NCI-H69 (cell line): ENCODE measurements at regions not wholly inside any gene's neighbourhood (a gene's known extent, or its start where the extent isn't known, plus 50 kb on each side); places are given as distances from the start of the nearest gene placed in this dataset.
"Not testable (repeated sequence)": the region's sequence is repeated elsewhere in the genome, so short reads cannot be mapped to it uniquely, and the experiment has no call there.

ENCODE experiments used
- DNase-seq: peaks from one replicate; lab custom pipeline; 2025; lab: John Stamatoyannopoulos, UW

DNA sequence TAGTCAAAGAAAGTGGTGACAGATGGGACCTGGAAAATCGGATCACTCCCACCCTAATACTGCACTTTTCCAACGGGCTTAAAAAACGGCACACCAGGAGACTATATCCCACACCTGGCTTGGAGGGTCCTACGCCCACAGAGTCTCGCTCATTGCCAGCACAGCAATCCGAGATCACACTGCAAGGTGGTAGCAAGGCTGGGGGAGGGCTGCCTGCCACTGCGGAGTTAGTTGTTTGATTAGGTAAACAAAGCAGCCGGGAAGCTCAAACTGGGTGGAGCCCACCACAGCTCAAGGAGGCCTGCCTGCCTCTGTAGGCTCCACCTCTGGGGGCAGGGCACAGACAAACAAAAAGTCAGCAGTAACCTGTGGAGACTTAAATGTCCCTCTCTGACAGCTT is 590.0 kb upstream of the ID4 start:
- DNase-seq = not testable (repeated sequence)

DNA sequence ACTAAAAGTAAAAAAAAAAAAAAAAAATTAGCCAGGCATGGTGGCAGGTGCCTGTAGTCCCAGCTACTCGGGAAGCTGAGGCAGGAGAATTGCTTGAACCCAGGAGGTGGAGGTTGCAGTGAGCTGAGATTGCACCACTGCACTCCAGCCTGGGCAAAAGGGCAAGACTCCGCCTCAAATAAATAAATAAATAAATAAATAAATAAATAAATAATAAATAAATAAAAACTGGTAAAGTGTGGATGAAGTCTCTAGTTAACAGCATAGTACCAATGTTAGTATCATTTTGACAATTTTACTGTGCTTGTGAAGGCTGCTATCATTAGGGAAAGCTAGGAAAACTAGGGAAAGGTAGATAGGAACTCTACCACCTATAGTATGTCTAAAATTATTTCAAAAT is 581.0 kb upstream of the ID4 start:
- not testable (repeated sequence) for DNase-seq

DNA sequence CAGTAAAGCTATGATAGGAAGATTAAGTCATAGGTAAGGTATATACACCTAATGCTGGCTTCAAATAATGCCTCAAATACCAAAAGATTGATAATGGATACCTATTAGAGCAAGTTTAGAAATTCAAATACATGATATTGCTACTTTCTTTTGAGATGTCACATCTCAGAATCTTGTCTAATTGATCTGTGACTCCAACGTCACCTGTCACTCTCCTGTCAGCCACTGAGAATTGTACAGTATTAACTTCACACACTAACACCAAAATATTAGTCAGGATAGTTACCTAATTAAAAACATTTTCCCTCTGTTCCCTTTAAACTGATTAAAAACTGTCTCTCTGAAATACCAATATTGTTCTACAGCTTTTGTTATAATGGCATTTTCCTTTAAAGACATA is 575.5 kb upstream of the ID4 start:
- no peak for DNase-seq

DNA sequence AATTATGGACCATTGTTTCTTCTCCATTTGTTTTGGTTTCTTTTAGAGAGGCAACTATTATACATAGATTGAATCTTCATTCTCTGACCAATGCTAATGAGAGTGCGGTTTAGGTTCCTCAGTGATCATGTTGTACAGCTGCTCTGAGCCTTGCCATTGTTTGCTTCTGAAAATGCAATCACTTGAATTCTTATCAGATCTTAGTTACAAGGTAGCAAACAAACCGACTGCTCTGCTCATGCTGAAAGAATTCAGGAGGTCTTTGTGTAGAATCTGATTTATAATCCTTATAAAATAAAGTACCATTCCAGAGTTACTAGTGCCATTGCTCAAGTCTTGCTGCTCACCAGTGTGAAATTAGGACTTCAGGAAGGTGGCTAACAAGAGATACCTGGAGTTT is 569.1 kb upstream of the ID4 start:
- DNase-seq = no peak

DNA sequence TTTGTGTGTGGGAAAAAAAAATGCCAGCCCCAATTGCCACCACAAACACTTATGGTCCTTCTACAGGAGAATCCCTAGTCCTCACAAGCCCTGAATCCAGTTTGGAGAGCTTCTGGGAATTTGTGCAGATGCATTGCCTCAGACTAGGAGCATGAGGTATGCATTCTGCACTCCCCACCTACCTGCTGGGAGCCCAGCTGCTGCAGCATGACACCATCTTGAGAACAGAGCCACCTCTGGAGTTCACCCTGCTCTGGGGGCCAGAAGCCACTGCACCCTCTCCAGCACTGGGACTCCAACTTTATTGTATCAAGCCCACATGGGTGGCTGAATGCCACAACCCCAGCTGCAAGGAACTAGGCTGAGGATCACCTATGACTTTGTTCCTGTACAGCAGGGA is 568.5 kb upstream of the ID4 start:
- peak; percentile 77 for DNase-seq

DNA sequence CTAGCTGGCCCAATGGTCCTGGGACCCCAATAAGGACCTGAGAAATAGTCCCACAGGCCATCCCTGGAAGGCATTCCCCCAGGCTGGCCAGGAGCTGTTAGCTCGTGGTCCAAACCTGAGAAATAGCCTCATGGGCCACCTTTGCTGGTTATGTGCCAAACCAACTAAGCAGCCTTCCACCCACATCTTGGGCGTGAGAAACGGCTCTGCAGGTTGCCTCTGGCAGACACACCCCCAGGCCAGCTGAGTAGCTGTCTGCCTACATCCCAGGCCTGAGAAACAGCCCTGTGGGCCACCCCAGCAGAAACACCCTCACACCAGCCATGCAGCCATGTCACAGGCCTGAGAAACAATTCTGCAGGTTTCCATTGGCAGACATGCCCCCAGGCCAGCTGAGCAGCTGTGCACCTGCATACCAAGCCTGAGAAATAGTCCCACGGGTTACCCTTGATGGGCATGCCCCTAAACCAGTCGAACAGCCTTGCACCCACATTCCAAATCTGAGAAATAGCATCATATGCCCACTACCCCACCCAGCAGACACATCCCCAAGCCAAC is 567.8 kb upstream of the ID4 start:
- DNase-seq = no peak

DNA sequence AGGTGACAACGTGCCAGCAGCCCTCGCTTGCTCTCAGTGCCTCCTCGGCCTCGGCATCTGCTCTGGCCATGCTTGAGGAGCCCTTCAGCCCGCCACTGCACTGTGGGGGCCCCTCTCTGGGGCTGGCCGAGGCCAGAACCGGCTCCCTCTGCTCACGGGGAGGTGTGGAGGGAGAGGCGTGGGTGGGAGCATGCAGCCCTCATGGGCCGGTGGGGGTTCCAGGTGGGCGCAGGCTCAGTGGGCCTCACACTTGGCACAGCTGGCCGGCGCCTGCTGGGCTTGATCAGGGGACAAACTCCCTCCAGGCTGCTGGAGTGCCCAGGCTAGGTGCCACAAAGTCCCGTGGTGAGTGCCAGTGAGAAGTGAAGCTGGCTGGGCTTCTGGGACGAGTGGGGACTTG is 566.6 kb upstream of the ID4 start:
- DNase-seq = no peak

DNA sequence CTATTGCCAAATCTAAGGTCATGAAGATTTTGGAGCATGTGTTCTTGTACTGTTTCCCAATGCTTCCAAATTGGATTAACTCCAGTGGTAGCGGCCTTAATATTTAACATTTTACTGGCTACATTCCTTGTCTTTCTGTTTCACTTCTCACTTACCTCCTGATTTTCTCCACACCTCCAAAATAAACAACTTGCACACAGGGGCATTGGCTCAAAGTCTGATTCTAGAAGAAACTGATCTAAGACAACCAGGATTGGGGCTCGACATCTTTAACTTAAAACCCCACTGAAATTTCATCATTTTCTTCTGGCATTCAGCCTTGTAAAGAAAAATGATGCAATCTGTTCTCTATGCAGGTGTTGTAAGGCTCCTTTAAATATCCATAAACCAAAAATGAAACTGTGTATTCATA is 557.9 kb upstream of the ID4 start:
- no peak for DNase-seq

DNA sequence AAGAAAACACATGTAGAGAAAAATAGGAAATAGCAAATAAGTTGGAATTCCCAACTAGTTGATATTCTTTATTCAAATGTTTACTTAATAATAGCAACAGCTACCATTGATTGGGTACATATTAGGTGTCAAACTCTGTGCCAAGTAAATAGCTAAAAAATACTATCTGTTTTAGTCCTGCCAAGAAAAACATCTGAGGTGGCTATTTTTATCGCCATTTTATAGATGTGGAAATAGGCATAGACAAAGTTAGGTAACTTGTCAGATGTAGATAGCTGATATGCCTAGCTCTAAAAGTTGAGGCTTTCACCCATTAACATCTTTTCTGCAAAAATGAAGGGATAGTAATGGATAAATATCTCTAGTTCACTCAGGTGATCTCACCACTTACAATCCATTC is 549.2 kb upstream of the ID4 start:
- DNase-seq = no peak

DNA sequence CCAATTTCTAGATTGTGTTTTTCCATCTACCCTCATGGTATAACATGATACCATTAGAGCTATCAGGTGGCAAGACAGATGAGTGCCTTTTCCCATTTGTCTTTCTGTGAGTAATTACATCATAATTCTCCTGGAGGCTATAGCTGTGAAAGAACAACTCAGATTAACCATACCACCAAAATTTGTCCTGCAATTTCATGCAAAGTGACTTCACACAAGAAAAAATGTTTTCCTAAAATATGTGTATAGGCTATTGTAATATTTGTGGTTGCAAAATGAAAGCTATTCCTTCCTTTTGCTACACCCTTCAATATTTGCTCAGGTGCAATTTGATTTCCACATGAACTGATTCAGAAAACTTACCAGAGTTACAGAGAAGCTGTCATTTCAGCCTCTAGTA is 547.7 kb upstream of the ID4 start:
- peak; percentile 73 for DNase-seq

DNA sequence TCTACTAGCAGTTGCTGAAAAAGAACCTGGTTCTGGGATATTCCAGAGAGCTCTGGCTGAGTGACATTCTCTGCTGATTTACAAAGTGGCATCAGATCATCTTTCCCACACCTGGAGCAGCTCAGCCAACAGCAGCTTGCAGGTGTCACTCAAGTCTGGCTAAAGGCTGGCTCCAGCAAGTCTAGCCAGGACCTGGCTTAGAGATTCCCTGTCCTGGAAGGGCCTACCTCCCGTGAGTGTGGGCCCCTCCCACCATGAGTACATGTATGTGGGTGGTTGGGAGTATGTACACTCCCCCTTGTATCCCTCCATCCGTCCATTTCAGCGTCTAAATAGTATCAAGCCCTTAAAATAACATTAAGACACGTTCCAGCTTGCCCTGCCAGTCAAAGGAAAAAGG is 539.3 kb upstream of the ID4 start:
- DNase-seq = peak; percentile 99

DNA sequence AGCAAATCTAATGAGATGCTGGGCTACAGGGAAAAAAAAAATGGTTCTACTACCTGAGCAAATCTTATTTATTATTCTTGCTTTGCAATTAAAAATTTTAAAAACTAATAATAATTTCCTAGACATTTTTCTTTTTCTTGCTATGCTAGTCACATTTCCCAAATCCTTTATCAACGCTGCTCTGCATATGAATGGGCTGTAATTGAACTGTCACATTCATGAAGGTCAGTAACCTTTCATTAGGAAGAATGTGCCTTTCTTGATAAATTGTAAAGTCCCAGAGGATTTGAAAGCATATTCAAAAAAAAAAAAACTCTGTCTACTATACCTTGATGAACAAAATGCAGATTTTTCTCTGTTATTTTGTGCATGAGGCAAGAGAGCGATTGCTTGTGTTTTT is 538.7 kb upstream of the ID4 start:
- DNase-seq = peak; percentile 60

DNA sequence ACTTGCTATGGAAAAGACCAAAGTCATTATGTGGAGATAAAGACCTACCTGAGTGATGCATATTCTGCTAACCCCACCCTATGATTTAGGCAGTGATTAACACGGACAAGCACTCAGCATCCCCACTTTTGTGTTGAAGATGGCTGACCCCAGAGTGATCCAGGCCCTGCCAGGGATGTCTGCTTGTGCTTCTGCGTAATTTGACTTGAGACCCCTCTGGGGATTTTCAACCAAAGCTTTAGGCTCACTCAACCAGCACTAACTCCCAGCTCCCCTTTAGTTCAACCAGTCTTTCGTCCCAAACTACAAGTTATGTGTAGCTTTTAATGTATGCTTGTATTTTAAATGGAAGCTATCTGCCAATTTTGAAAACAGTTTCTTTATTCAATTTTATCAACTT is 538.0 kb upstream of the ID4 start:
- DNase-seq = peak; percentile 86

DNA sequence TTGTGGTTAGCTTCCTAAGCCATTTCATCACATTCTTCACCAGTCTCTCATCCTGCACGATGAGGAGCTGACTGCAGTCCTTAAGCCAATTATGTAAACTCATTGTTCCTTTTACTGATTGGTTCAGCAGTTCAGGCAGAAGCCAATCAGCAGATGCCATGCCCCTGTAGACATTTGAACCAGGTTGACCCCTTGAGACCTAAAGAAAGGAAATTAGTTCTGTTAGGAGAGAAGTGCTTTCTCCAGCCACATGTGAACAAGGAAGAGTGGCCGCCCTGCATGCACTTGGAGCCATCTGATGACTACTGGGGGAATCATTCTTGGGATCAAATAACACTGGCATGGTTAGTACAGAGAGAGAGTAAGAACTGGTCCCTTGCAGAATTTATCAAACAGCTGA is 535.2 kb upstream of the ID4 start:
- peak; percentile 81 for DNase-seq

DNA sequence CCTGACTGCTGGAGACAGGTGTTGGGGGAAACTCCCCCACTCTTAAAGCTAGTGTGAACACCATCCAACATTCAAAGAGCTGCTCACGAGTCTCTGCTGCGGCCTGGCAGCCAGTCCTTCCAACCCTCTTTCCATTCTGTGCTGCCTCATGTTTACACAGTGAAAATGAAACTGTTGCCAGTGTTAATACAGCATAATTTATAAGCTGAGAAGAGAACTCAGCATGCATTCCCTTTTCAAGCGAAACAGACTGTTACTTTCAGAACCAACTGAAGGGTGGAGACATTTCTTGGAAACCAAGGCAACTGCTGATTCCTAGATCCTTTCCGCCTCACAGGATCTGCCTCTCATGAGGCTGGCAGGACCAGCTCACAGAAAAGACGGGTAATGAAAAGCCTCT is 533.8 kb upstream of the ID4 start:
- DNase-seq = peak; percentile 99

DNA sequence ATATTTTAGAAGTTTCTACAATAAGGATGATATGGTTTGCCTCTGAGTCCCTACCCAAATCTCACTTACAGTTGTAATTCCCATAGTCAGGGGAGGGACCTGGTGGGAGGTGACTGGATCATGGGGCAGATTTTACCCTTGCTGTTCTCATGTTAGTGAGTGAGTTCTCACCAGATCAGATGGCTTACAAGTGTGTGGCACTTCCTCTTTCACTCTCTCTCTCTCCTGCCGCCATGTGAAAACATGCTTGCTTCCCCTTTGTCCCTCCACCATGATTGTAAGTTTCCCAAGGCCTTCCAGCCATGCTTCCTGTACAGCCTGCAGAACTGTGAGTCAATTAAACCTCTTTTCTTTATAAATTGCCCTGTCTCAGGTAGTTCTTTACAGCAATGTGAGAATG is 527.5 kb upstream of the ID4 start:
- DNase-seq = no peak

DNA sequence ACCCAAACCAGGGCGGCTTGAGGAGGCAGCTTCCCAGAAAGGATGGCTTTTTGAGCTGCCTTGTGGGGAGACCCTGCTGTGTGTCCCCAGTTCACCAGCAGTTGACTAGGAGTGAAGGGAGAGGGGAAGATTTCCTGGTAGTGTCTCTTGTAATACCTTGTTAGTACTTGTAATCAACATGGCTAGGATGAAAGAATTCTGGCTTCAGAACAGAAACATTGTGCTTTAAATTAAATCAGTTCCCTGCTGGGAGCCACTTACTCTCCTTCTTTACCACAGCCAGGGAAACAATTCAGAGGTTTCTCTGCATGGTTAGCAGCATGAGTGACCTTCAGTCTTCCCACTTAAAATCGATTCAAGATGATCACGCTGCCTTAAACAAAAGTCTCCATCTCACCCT is 525.4 kb upstream of the ID4 start:
- peak; percentile 79 for DNase-seq

DNA sequence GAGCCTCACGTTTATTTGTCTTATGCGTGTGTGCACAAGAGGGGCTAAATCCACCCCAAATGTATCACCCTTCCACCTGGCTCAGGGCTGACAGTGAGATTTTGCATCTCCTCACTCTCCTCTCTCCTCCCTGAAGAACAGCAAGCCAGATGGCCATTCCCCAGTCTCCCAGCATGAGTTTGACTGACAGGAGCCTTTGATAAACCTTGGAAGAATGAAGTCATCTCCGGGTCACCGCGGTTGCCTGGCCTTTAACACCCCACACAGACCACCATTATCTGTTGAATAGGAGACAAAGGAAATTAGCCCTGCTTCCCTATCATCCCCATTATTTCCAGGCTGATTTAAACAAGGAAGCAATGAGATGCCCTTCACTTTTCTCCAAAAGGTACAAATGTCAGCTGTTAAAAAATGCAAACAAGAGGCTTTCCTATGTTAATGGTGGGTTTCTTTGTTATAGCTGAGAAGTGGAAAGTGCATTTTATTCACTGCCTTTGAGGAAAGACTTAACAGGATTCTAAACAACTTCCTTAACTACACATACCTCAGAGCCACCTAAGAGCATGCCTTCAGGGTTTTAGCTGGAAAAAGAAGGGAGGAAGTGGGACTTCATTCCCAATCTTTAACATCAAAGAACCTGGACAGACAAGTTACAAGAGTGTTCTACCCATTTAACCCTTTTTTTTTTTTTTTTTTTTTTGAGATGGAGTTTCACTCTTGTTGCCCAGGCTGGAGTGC is 524.8 kb upstream of the ID4 start:
- peak; percentile 88 for DNase-seq

DNA sequence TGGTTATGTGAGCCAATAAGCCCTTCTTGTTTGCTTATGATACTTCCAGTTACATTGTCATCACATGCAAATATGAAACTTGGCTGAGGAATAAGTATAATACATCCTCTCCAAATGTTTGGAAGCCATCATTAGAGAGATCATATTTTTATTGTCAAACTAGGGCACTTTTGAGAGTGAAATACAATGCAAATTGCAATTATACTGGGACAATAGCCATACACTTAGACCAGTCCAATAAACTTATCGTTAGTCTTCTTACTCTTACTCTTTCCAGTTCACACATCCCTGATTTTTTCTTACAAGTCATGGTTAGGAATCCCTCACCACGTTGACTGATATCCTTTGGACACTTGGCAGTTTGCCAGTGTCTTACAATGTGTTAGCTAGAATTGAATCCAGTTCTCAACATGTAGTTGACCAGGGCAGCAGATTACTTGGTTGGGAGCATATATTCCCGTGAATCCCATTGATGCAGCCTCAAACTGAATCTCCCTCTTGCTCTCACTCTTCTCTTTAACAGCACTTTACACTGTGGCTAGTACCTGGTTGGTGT is 519.7 kb upstream of the ID4 start:
- peak; percentile 49 for DNase-seq

DNA sequence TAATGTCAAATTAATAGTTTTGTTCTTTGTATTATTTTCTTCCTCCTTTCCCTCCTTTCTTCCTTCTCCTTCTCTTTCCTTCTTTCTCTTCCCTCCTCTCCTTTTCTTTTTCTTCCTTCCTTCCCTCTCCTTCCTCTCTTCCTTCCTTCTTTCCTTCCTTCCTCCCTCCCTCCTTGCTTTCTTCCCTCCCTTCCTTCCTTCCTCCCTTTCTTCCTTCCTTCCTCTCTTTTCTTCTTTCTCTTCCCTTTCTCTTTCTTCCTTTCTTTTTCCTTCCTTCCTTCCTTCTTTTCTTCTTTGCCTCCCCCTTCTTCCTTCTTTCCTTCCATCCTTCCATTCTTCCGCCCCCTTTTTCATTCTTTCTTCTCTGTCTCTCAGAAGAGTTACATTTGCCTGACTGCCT is 518.2 kb upstream of the ID4 start:
- no peak for DNase-seq

DNA sequence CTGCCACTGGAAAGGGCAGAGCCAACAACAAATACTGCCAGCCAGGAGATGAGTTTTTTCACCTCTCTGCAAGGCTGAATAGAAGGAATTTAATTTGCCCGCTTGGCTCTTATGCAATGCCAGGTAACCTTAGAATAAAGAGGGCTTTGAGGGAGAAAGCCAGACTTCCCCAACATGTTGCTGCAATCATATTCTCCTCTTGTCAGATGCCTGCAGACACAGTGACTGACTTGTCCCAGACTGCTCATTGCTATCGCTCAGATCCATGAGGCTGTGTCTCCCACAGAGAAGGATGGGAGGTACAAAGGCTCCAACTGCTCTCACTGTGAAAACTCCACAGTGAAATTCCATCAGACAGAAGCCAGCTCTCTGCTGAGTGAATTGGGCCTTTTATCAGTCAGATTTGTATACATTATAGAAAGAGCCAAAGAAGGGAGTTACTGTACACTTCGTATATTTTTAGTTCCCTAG is 517.0 kb upstream of the ID4 start:
- DNase-seq = no peak

DNA sequence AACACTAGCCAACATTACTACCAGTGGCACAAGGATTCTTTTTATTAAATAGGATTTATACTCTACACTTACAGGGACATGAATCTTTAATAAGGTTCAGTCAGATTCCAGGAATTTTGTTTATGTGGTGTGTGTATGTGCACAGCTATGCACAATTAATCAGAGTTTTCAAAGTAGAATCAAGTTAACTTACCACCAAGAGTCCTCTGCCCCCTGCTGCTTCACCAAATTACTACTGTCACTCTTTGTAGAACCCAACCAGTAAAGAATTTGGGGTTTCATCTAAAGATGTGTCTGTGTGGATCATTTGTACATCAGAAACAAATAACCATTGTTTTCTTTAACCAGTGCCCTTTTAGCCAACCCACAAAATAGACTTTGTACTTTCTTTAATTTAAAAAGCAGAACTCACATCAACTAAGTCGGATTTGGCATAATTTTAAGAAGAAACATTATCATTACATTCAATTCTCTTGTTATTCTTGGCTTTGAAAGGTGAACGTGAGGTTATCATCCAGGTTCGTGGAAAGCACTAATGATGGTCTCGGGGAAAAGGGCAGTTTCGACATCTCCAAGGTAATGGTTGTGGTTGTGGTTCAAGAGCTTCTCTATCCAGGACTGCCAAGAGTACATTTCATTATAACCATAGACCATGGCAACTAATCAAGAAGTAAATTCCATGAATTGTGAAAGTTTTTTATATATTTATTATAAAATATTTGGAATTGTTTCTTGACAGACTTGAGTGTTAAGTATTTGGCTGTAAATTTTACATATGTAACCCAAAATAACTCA is 514.3 kb upstream of the ID4 start:
- DNase-seq = no peak

DNA sequence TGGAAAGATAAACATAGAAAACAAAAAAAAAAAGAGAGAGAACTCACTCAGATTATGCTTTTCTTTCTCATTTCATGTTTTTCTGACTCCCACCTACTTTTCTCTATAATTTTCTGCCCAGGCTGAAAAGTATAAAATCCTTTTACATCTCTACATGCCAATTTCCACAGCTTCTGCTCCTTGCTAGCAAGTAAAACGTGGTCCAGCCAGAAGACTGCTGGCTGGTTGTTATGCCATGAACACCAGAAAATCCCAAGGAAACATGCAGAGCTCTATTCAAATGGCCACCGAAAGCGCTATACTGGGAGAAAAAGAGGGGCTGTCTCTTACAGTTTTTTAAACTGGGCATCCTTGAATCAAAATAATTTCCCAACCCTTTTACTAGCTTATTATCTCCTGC is 512.8 kb upstream of the ID4 start:
- no peak for DNase-seq
